Glutamatergic neuron (in vitro differentiated cells): ENCODE measurements at regions not wholly inside any gene's neighbourhood (a gene's known extent, or its start where the extent isn't known, plus 50 kb on each side); places are given as distances from the start of the nearest gene placed in this dataset.

Experiments
- DNase-seq: peaks from one replicate; pipeline ENCODE4 v3.0.0; 2022
- H3K27ac Mint-ChIP-seq: one replicate; pipeline ENCODE4 v1.8.0; 2020; ENCODE audit warnings: mild to moderate bottlenecking, mixed read lengths, inconsistent platforms; ENCODE audit not compliant: unreplicated experiment
- H3K27me3 Mint-ChIP-seq: one replicate; pipeline ENCODE4 v1.8.0; 2020; ENCODE audit warnings: mild to moderate bottlenecking, moderate library complexity, mixed read lengths, inconsistent platforms; ENCODE audit not compliant: unreplicated experiment
- H3K36me3 Mint-ChIP-seq: one replicate; pipeline ENCODE4 v1.8.0; 2020; ENCODE audit warnings: mild to moderate bottlenecking, mixed read lengths, inconsistent platforms; ENCODE audit not compliant: unreplicated experiment
- H3K4me1 Mint-ChIP-seq: one replicate; pipeline ENCODE4 v1.8.0; 2020; ENCODE audit warnings: mild to moderate bottlenecking, low read depth, mixed read lengths, inconsistent platforms; ENCODE audit not compliant: unreplicated experiment
- H3K4me3 Mint-ChIP-seq: one replicate; pipeline ENCODE4 v1.8.0; 2020; ENCODE audit warnings: mild to moderate bottlenecking, mixed read lengths, inconsistent platforms; ENCODE audit not compliant: unreplicated experiment
- H3K9me3 Mint-ChIP-seq: one replicate; pipeline ENCODE4 v1.8.0; 2020; ENCODE audit warnings: mild to moderate bottlenecking, moderate library complexity, mixed read lengths, inconsistent platforms; ENCODE audit not compliant: unreplicated experiment
- TF ChIP-seq, protein P1 (sequence below): fragments of 200-600 bp; sonication (generic); IDR thresholded peaks from one replicate; pipeline ENCODE4 v1.5.0; 2021; ENCODE audit not compliant: partially characterized antibody, unreplicated experiment

DNA sequence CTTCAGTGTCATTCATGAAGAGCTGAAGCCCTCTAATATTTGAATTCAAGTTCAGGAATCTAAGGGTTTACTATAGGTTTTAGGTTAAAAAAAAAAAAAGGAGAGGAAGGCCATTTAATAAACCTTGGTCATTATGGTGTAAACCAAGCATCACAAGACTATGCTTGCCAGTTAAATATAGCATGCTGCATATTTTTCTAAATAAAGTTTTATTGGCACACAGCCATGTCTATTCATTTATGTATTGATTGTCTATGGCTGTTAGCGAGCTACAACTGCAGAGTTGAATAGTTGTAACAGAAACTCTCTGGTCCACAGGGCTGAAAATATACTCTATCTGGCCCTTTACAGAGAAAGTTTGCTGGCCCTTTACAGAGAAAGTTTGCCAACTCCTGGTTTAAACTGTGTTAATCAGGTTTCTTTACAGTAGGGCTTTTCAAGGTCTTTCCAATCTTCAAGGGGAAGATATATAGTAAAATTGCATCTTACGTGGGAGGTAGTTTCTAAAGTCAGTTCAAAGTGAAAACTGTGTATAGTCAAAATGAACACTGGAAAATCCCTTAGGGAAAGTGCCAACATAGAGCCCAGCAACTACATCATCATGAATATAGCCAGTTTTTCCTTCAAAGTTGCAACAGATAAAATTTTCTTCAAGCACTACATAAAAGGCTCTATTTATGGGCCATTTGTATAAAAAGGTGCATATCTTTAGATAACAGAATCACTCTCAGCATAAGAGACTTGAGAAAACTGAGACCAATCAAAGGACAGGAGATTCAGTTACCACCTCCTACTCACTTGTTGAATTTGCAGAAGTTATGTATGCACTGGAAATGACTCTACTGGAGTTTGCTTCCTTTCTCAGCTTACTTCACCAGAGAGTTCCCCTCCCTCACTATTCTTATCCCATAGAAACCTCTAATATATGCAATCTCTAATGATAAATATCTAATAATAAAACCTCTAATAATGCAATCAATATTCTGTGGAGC is 49.7 kb upstream of the FRMD4B start:
- H3K4me1 Mint-ChIP-seq = no peaks in the 10 kb centered on the region
- peaks cover 1% of the 10 kb centered on the region for H3K9me3 Mint-ChIP-seq
- H3K4me3 Mint-ChIP-seq = no peak overlapping the region
- H3K27me3 Mint-ChIP-seq = no peaks in the 10 kb centered on the region
- no peak for DNase-seq
- TF ChIP-seq, protein P1, sequence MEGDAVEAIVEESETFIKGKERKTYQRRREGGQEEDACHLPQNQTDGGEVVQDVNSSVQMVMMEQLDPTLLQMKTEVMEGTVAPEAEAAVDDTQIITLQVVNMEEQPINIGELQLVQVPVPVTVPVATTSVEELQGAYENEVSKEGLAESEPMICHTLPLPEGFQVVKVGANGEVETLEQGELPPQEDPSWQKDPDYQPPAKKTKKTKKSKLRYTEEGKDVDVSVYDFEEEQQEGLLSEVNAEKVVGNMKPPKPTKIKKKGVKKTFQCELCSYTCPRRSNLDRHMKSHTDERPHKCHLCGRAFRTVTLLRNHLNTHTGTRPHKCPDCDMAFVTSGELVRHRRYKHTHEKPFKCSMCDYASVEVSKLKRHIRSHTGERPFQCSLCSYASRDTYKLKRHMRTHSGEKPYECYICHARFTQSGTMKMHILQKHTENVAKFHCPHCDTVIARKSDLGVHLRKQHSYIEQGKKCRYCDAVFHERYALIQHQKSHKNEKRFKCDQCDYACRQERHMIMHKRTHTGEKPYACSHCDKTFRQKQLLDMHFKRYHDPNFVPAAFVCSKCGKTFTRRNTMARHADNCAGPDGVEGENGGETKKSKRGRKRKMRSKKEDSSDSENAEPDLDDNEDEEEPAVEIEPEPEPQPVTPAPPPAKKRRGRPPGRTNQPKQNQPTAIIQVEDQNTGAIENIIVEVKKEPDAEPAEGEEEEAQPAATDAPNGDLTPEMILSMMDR = no peak
- no peaks in the 10 kb centered on the region for H3K36me3 Mint-ChIP-seq
- H3K27ac Mint-ChIP-seq = no peak overlapping the region
